HUDEP-2 (cell line): ENCODE measurements at regions not wholly inside any gene's neighbourhood (a gene's known extent, or its start where the extent isn't known, plus 50 kb on each side); places are given as distances from the start of the nearest gene placed in this dataset.
A peak's percentile ranks its signal among the peaks of the same experiment; 100 is the strongest.
"Not testable (repeated sequence)": the region's sequence is repeated elsewhere in the genome, so short reads cannot be mapped to it uniquely, and the experiment has no call there.

Experiments
- DNase-seq, 76 experiments: peaks; one replicate each; lab custom pipeline; 2025; ENCODE audit not compliant: unreplicated experiment in 76 of 76; lab: John Stamatoyannopoulos, UW

- DNase-seq = no peak
These were observed 217.7 kb upstream of the SLC35G4 start for GRCh38 chr18:11391661-11392060.

- no peak for DNase-seq
These were observed 220.4 kb upstream of the SLC35G4 start for GRCh38 chr18:11388755-11389680.

GRCh38 chr18:11387880-11388279, 221.5 kb upstream of the SLC35G4 start:
- DNase-seq = peak in 51 of 76 experiments; percentile 0 to 73 (median 17)

GRCh38 chr18:11383381-11383780, 226.0 kb upstream of the SLC35G4 start:
- no peak for DNase-seq

GRCh38 chr18:11380968-11381367, 228.4 kb upstream of the SLC35G4 start:
- no peak for DNase-seq

- DNase-seq = no peak
These were observed 229.7 kb upstream of the SLC35G4 start for GRCh38 chr18:11379660-11380059.

- no peak for DNase-seq
These were observed 228.6 kb upstream of the PIEZO2 start for GRCh38 chr18:11377766-11378540.

GRCh38 chr18:11372163-11372562, 222.8 kb upstream of the PIEZO2 start:
- DNase-seq = no peak

GRCh38 chr18:11369556-11369955, 220.2 kb upstream of the PIEZO2 start:
- peak in 2 of 76 experiments; percentile 16 to 18 for DNase-seq

GRCh38 chr18:11368020-11368419, 218.7 kb upstream of the PIEZO2 start:
- no peak for DNase-seq

- DNase-seq = no peak
These were observed 218.0 kb upstream of the PIEZO2 start for GRCh38 chr18:11367351-11367750.

- DNase-seq = no peak
These were observed 217.0 kb upstream of the PIEZO2 start for GRCh38 chr18:11366410-11366809.

- no peak for DNase-seq
These were observed 213.5 kb upstream of the PIEZO2 start for GRCh38 chr18:11362856-11363255.

- not testable (repeated sequence) for DNase-seq
These were observed 212.5 kb upstream of the PIEZO2 start for GRCh38 chr18:11361862-11362261.

- DNase-seq = no peak
These were observed 208.3 kb upstream of the PIEZO2 start for GRCh38 chr18:11357678-11358077.

GRCh38 chr18:11344576-11344975, 195.2 kb upstream of the PIEZO2 start:
- DNase-seq = not testable (repeated sequence)

- DNase-seq = no peak
These were observed 193.7 kb upstream of the PIEZO2 start for GRCh38 chr18:11343096-11343495.

- not testable (repeated sequence) for DNase-seq
These were observed 192.7 kb upstream of the PIEZO2 start for GRCh38 chr18:11342115-11342514.

GRCh38 chr18:11339188-11339775, 189.9 kb upstream of the PIEZO2 start:
- no peak for DNase-seq

GRCh38 chr18:11336241-11336640, 186.9 kb upstream of the PIEZO2 start:
- DNase-seq = no peak

- peak in 8 of 76 experiments; percentile 0 to 43 (median 7) for DNase-seq
These were observed 178.1 kb upstream of the PIEZO2 start for GRCh38 chr18:11327391-11328009.
